OCI-LY3 (cell line): ENCODE measurements at regions not wholly inside any gene's neighbourhood (a gene's known extent, or its start where the extent isn't known, plus 50 kb on each side); places are given as distances from the start of the nearest gene placed in this dataset.

Experiments used
- EZH2phosphoT487 ChIP-seq: fragments of 200-600 bp; shearing (Covaris generic); IDR thresholded peaks from 2 replicates; pipeline ENCODE4 v1.6.1; 2018; ENCODE audit warnings: antibody characterized with exemption, mixed run types, low read depth
- TF ChIP-seq, protein P1 (sequence below): fragments of 200-600, 300-600 bp; sonication (generic); IDR thresholded peaks from 2 replicates; pipeline ENCODE4 v1.5.1; 2014; ENCODE audit warnings: antibody characterized with exemption, low read length, low read depth

DNA sequence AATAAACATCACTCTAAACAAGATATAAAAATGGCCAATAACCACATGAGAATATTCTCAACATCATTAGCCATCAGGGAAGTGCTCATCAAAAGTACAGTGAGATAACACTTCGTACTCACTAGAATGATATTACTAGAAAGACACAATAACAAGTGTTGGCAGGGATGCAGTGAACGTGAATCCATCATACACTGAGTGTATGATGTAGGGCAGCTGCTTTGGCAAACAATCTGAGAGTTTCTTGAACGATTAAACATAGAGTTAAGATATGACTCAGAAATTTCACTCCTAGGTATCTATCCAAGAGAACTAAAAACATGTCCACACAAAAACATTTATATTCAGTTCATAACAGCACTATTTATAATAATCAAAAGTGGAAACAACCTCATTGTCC is 368.9 kb downstream of the PID1 start:
- TF ChIP-seq, protein P1, sequence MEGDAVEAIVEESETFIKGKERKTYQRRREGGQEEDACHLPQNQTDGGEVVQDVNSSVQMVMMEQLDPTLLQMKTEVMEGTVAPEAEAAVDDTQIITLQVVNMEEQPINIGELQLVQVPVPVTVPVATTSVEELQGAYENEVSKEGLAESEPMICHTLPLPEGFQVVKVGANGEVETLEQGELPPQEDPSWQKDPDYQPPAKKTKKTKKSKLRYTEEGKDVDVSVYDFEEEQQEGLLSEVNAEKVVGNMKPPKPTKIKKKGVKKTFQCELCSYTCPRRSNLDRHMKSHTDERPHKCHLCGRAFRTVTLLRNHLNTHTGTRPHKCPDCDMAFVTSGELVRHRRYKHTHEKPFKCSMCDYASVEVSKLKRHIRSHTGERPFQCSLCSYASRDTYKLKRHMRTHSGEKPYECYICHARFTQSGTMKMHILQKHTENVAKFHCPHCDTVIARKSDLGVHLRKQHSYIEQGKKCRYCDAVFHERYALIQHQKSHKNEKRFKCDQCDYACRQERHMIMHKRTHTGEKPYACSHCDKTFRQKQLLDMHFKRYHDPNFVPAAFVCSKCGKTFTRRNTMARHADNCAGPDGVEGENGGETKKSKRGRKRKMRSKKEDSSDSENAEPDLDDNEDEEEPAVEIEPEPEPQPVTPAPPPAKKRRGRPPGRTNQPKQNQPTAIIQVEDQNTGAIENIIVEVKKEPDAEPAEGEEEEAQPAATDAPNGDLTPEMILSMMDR = no peak
- no peak for TF ChIP-seq EZH2phosphoT487
